ENCODE measurements at regions not wholly inside any gene's neighbourhood (a gene's known extent, or its start where the extent isn't known, plus 50 kb on each side); places are given as distances from the start of the nearest gene placed in this dataset.

GRCh38 chr5:56309262-56309826, 76.2 kb upstream of the ANKRD55 start:
- no peak for DNase-seq (ENCODE audit: low read depth in 1 of 2, low spot score in 1 of 2)
- Histone ChIP-seq H3K27ac (replicated peaks) (no peak overlapping the region), H3K27me3 (ENCODE audit: insufficient read depth, poor library complexity, severe bottlenecking) (no peaks in the 10 kb centered on the region), H3K4me3 (replicated peaks; ENCODE audit: insufficient read depth, low read length) (no peak overlapping the region)
- TF ChIP-seq, protein P1, sequence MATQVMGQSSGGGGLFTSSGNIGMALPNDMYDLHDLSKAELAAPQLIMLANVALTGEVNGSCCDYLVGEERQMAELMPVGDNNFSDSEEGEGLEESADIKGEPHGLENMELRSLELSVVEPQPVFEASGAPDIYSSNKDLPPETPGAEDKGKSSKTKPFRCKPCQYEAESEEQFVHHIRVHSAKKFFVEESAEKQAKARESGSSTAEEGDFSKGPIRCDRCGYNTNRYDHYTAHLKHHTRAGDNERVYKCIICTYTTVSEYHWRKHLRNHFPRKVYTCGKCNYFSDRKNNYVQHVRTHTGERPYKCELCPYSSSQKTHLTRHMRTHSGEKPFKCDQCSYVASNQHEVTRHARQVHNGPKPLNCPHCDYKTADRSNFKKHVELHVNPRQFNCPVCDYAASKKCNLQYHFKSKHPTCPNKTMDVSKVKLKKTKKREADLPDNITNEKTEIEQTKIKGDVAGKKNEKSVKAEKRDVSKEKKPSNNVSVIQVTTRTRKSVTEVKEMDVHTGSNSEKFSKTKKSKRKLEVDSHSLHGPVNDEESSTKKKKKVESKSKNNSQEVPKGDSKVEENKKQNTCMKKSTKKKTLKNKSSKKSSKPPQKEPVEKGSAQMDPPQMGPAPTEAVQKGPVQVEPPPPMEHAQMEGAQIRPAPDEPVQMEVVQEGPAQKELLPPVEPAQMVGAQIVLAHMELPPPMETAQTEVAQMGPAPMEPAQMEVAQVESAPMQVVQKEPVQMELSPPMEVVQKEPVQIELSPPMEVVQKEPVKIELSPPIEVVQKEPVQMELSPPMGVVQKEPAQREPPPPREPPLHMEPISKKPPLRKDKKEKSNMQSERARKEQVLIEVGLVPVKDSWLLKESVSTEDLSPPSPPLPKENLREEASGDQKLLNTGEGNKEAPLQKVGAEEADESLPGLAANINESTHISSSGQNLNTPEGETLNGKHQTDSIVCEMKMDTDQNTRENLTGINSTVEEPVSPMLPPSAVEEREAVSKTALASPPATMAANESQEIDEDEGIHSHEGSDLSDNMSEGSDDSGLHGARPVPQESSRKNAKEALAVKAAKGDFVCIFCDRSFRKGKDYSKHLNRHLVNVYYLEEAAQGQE (IDR thresholded peaks at IDR 0.05; ENCODE audit: insufficient replicate concordance, low read depth) = no peak
- TF ChIP-seq POLR2AphosphoS5 (IDR thresholded peaks at IDR 0.05; ENCODE audit: low read depth) (no peak), GABPA (IDR thresholded peaks at IDR 0.05; ENCODE audit: low read depth) (no peak), SPI1 (IDR thresholded peaks at IDR 0.05; ENCODE audit: borderline replicate concordance, low read depth) (no peak)
- TF ChIP-seq, protein P2, sequence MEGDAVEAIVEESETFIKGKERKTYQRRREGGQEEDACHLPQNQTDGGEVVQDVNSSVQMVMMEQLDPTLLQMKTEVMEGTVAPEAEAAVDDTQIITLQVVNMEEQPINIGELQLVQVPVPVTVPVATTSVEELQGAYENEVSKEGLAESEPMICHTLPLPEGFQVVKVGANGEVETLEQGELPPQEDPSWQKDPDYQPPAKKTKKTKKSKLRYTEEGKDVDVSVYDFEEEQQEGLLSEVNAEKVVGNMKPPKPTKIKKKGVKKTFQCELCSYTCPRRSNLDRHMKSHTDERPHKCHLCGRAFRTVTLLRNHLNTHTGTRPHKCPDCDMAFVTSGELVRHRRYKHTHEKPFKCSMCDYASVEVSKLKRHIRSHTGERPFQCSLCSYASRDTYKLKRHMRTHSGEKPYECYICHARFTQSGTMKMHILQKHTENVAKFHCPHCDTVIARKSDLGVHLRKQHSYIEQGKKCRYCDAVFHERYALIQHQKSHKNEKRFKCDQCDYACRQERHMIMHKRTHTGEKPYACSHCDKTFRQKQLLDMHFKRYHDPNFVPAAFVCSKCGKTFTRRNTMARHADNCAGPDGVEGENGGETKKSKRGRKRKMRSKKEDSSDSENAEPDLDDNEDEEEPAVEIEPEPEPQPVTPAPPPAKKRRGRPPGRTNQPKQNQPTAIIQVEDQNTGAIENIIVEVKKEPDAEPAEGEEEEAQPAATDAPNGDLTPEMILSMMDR (IDR thresholded peaks at IDR 0.05; ENCODE audit: insufficient read depth, low read length) = no peak

GRCh38 chr5:56307714-56308333, 74.7 kb upstream of the ANKRD55 start:
- TF ChIP-seq, protein P1 (IDR thresholded peaks at IDR 0.05; ENCODE audit: insufficient replicate concordance, low read depth) = no peak
- TF ChIP-seq POLR2AphosphoS5 (IDR thresholded peaks at IDR 0.05; ENCODE audit: low read depth) = no peak
- no peak for TF ChIP-seq SPI1 (IDR thresholded peaks at IDR 0.05; ENCODE audit: borderline replicate concordance, low read depth)
- TF ChIP-seq, protein P2 (IDR thresholded peaks at IDR 0.05; ENCODE audit: insufficient read depth, low read length) = no peak
- Histone ChIP-seq H3K4me3 (replicated peaks; ENCODE audit: insufficient read depth, low read length) (no peak overlapping the region), H3K27me3 (ENCODE audit: insufficient read depth, poor library complexity, severe bottlenecking) (no peaks in the 10 kb centered on the region), H3K27ac (replicated peaks) (no peak overlapping the region)
- no peak for DNase-seq (ENCODE audit: low read depth in 1 of 2, low spot score in 1 of 2)

GRCh38 chr5:56306433-56307150, 73.5 kb upstream of the ANKRD55 start:
- Histone ChIP-seq H3K27ac (replicated peaks) (no peak overlapping the region), H3K4me3 (replicated peaks; ENCODE audit: insufficient read depth, low read length) (no peak overlapping the region), H3K27me3 (ENCODE audit: insufficient read depth, poor library complexity, severe bottlenecking) (no peaks in the 10 kb centered on the region)
- TF ChIP-seq, protein P1 (IDR thresholded peaks at IDR 0.05; ENCODE audit: insufficient replicate concordance, low read depth) = no peak
- TF ChIP-seq GABPA (IDR thresholded peaks at IDR 0.05; ENCODE audit: low read depth) (no peak), POLR2AphosphoS5 (IDR thresholded peaks at IDR 0.05; ENCODE audit: low read depth) (no peak), SPI1 (IDR thresholded peaks at IDR 0.05; ENCODE audit: borderline replicate concordance, low read depth) (no peak)
- TF ChIP-seq, protein P2 (IDR thresholded peaks at IDR 0.05; ENCODE audit: insufficient read depth, low read length) = no peak
- no peak for DNase-seq (ENCODE audit: low read depth in 1 of 2, low spot score in 1 of 2)

Measured in HL-60 (cell line).